NT2/D1 (cell line): ENCODE measurements at regions not wholly inside any gene's neighbourhood (a gene's known extent, or its start where the extent isn't known, plus 50 kb on each side); places are given as distances from the start of the nearest gene placed in this dataset.

Experiments used
- SUZ12 ChIP-seq: IDR thresholded peaks from 2 replicates; pipeline ENCODE4 v1.6.1; 2011; ENCODE audit not compliant: insufficient read length, insufficient read depth; ENCODE audit errors: extremely low read depth
- YY1 ChIP-seq: IDR thresholded peaks from 2 replicates; pipeline ENCODE4 v1.6.1; 2011; ENCODE audit not compliant: insufficient read length, insufficient read depth
- ZNF274 ChIP-seq: IDR thresholded peaks from 2 replicates; pipeline ENCODE4 v1.6.1; 2011; ENCODE audit warnings: mild to moderate bottlenecking, low read depth, low read length

- TF ChIP-seq SUZ12 (no peak), ZNF274 (no peak), YY1 (no peak)
Measured at GRCh38 chr2:153189091-153189888, 289.3 kb downstream of the RPRM start.
